Inflammatory macrophage treated with lipopolysaccharide for 1 hour (primary cell): ENCODE measurements at regions not wholly inside any gene's neighbourhood (a gene's known extent, or its start where the extent isn't known, plus 50 kb on each side); places are given as distances from the start of the nearest gene placed in this dataset.
A peak's percentile ranks its signal among the peaks of the same experiment; 100 is the strongest.

Source experiments
- DNase-seq, 2 donors: peaks; one replicate each; pipeline ENCODE4 v3.0.0-alpha.2; 2020 to 2022

DNA sequence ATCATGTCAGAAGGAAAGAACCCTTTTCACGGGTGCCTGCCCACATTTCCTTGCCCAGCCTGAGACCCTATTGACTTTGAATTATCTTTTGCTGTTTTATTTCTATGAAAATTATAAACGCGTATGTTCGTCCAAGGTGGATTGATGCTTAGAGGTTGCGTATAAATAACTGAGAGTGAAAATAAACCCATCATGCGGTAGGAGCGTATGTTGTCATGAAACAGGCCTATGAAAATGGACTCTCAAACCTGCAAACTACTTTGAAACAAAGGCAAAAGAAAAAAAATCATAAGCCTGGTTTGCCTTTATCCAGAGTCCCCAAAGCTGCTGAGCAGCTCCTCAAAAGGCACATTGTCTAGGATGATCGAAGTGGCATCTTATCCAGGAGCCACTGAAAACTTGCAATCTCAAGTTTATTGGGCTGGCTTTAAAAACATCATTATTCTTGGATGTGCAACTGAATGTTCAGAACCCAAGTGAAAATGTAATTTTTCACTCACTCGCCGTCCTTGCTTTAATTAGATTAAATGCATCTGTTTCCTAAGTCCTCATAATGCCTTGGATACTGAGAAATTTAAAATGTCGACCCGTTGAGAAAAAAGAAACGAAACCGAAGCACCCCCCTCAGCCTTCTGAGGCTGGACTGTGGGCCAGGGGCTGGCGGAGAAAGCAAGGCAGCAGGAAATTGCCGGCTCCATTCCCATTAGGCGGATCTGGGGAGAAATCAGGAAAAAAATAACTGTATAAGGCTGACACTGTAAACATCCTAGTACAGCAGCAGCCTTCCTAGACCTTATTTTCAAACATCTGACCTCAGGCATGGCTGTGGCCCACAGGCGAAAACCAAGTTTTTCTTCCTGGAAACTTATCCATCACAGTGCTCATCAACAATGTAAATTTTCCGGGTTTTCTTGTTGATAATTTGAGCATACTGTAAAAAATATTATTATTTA, 82.9 kb upstream of the PPARA start:
- DNase-seq = no peak

DNA sequence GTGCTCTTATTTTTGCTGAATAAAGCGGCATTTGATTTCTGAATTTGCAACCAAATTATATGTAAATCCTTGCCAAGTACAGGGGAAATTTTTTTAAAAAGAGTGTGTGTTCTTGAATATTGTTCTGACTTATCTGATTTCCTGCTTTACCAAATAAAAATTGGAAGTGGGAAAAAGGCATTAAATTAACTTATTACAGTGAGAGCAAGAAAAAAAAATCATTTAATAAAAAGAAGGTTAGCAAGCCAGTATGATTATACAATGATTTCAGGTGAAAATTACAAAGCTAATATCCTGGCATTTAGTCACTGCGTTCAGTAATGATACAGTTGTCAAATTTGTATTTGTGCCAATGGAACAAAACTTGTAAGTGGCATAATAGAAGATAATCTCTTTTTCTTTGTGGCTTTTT, 82.1 kb upstream of the PPARA start:
- no peak for DNase-seq

DNA sequence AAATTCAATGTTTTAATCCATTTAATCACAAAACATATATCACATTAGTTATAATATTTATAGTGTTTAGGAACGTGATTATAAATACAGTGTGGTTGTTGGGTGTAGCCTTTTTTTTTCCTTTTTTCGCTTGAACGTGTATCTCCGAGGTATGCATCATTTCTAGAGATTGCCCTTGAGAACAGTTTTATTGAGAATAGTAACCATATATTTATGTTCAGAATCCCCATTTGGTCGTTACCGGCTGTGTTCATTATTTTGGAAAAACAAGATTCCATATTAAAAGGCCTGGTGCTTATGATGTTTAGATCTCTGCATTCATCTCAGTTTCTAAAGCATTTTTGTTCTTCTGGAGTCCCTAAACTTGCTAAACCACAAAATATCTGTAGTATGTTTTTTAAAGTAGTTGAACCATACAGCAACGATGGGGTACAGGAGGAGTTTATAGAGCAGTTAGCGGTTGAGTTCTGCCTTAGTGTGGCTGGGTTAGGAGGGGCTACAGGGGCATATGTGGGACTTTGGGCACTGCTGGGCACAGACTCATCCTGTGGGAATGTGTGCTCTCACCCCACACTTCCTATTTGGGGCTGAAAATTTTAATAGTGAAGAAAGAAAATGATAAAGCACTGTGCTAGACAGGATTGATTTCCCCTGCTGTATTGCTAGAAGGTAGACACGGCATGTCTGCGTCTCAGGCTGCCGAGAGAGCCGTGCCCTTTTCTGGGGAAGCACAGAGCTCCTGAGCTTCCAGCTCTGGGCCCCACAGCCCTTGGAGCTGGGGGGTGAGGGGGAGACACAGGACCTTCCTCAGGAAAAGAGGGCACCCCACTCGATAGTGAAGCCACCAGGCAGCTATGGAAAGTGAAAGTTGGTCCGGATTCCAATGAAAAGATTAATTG, 81.5 kb upstream of the PPARA start:
- peak in 1 of 2 donors; percentile 27 for DNase-seq

DNA sequence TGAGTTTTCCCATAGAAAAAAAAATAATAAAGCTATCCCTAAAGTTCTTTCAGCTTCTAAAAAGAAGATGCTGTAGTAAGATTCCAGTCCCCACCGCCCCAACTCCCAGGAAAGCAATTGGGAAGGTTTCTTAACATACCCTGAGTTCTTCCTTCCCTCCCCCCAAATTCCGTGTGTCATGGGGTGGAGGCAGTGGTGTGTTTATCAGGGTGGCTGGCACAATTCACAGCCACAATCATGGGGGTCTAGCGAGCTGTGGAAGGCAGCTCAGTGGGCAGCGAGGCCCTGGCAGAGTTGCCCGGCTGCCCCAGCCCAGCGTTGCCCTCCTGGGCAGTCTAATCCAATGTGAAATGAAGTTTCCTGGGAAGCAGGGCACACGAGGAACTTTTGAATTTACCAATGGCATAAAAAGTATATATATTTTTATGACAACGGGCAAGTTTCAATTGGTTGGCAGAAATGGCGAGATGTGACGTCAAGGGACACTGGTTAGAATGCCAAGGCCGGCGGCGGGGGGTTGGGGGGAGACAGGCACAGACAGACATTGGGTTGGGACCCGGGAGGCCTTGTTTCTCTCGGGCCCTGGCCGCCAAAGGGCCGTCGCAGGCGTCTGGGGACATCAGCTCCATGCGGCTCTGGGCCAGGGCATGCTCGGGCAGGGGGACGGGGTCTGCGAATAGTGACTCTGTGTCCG, 80.7 kb upstream of the PPARA start:
- DNase-seq = peak; percentile 71 to 83

DNA sequence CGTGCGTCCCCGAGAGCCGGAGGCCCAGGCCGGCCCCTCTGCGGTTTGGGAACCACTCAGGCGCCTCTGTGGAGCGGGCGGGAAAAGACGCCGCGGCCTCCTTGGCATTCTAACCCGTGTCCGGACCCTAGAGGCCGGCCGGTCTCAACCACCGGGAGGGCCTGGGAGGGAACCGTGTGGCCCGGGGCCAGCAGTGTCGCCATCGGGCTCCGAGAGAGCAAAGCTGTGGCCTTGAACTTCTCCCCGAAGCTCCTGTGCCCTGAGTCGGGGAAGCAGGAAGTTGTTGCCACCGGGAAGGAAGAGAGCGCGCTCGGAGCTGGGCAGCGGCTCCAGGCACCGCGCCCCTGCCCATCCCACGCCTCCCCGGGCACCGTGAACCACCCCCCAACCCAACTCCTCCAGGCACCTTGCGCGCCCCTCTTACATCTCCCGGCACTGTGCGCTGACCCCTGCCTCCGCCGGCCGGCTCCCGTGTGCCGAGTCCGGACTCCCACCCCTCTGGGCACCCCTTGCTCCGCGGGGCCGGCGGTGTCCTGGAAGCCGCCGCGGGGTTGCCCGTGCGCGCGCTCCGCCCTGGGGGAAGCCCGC, 80.0 kb upstream of the PPARA start:
- peak; percentile 67 to 68 for DNase-seq

DNA sequence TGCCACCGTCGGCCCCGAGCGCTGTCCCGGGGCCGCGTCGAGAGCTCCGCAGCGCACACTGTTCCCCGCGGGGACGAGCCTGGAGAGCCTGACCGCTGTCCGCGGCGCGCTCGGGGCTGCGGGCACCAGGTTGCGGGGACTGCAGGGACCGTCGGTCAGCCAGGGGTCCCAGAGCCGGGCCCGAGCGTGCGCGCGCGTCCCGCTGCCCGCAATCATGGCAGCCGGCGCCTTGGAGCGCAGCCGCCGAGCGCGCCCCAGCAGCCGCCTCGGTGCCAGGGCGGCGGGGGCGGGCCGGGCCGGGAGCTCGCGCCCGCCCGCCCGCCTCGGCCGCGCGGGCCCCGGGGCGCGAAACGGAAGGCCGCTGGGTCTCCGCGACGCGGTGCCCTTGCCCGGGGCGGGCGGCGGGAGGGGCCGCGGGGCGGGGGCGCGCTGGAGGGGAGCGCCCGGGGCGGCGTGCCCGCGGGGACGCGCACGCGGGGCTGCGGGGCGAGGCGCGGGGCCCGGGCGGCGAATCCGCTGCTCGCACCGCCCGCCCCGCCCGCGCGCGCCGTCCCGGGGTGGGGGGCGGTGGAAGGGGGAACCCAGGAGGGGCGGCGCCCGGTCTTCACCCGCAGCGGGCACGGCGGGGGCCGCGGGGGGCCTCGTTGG, 79.4 kb upstream of the PPARA start:
- DNase-seq = peak; percentile 42 to 50

DNA sequence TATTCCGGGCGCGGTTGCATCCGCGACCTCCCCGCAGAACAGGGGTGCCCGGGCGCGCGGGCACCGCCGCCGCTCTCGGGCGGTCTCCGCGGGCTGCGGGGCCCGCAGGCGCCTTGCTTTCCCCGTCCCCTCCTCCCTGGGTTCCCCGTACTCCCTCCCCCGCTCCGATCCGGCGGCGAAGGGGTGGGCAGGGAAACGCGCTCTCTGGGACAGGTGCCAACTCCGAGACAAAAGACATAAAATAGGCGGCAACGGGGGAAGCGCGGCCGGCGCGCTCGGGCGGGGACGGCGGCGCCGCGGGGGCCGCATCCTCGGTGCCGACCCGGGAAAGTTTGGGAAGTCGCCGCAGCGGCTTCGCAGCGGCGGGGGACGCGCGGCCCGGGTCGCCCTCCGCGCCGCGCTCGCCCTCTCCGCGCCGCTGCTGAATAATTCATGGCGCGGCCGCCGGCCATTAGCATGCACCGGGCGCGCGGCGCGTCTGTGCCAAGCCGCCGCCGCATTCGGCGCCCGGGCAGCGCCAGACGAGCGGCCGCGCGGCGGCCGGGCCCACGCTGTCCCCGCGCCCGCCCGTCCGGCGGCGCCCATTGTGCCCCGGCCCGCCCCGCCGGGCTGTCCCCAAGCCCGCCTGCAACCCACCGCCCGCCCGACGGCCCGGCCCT, 78.7 kb upstream of the PPARA start:
- peak; percentile 49 to 67 for DNase-seq

DNA sequence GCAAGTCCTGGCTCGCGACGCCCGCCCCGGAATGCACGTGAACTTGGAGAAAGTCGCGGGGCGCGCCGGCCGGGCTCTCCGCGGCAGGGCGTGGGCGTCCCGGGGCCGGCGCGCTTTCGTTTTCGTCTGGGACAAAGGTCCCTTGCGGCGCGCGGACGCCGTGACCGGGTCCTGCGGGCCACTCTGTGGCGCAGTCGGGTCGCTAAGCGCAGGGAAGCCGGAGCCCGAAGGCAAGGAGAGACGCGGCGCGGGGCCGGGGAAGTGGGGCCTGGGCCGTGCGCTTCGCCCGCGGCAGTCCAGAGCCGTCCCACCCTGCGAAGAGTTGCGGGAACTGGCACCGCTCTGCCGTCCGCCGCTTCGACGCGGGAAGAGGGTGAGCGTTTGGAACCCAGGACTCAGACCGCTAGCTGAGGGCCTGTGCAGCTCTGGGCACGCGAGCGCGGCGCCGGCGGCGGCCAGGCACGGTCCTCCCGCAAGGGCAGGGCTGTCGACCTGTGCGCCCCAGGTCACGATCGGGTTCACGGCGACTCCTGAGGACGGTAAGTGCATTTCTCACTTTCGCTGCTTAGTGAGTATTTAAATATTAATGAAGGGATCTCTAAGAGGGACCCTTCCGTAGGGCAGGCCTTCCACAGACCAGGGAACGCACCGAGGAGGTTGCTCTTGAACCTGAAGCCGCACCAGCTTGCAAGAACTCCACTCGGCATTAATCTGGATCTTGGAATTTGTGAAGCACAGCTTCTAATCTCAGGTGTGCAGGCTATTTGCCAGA, 78.0 kb upstream of the PPARA start:
- peak; percentile 82 to 87 for DNase-seq

DNA sequence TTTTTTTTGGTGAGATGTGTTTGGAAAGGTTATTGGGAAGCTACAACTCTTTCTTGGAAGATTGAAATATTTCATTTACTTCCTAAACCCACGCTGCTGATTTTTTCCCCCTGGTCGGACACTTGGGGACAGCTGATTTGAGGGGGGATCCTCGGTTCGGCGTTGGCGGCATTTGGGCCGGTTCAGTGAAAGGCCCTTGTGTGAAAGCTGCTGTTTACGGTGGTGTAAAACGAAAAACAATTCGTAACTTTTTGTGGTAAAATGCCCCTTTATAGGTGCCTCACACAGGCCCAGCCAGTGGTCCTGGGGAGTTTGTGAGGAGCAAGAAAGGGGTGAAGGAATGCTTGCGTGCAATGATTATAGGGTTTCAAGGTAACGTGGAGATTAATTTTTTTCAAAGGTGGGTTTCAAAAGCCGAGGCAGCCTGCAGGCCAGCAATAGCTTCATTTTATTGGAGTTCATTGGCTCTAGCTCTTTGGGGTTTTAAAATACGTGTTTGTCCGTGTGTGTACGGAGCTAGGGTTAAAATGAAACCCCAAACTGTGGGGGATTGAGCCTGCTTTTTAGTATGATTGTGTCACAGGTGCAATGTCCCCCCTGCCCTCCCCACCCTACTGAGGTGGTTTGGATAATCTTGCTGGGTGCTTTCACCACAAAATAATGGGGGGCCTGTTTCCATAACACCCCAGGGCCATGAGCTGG, 77.2 kb upstream of the PPARA start:
- DNase-seq = peak in 1 of 2 donors; percentile 12

DNA sequence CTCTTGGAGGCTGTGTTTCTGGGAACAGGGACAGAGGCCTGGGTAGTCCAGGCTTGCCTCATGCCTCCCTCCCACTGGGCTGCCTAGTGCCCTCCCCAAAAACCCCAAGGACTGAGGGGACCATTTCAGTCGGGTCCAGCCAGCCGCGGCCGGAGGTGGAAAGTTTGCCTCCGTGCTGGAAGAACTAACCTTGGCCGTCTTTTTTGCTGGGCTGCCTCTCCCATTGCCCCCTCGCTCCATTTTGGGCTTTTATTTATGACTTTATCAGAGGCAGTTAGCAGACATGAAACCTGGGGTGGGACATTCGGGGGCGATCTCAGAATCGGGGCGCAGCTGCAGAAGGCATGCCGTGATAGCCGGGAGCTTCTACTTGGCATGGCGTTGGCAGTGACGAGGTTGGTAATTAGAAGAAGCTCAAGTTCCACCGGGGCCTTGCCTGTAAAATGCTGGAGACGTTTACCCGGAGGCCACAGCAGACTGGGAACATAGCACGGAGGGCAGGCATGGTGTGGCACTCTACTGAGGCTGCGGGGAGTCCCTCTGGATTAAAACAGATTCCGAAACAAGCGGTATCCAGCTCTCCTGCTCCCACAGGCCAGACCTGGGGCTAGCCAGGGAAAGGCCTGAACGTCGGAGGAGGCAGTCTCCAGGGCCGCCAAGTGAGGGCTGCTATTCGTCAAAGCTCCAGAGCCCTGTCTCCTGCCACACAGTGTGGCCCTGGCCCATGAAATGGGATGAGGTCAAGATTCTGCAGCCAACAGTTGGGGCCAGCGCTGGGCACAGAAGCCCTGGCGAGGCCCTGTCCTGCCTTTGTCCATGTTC, 76.4 kb upstream of the PPARA start:
- peak; percentile 52 to 75 for DNase-seq

DNA sequence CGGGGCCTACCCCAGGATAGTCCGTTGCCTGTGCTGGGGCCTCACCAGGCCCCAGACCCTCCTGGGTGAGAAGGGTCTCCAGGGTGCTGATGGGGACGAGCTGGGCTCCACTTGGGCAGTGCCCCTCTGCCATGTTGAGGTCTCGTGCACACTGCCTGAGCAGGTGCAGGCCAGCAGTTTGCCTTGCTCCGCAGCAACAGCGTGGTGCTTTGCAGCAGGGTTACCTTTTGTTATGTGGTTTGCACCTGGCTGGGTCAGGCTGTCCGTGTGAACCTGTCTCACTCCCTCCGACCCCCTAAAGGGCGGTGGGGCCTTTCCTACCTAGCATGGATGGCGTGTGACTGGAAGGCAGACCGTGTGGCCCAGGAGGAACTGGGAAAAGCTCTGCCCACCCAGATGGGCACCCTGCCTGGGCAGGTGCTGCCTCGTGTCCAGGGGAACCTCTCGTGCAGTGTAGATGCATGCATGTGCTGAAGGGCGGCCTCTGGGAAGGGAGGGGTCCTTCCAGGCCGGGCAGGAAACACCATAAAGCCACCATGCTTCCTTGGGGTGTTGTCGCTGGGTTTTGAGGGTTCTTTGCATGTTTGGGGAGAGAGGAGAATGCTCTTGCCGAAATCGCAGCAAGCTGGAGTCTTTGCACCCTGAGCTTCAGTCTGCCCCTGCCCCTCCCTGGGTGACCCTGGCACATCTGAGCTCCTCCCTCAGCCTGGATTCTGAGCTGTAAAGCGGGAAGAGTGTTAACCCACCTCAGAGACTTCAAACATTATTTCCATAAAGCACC, 75.4 kb upstream of the PPARA start:
- DNase-seq = no peak

DNA sequence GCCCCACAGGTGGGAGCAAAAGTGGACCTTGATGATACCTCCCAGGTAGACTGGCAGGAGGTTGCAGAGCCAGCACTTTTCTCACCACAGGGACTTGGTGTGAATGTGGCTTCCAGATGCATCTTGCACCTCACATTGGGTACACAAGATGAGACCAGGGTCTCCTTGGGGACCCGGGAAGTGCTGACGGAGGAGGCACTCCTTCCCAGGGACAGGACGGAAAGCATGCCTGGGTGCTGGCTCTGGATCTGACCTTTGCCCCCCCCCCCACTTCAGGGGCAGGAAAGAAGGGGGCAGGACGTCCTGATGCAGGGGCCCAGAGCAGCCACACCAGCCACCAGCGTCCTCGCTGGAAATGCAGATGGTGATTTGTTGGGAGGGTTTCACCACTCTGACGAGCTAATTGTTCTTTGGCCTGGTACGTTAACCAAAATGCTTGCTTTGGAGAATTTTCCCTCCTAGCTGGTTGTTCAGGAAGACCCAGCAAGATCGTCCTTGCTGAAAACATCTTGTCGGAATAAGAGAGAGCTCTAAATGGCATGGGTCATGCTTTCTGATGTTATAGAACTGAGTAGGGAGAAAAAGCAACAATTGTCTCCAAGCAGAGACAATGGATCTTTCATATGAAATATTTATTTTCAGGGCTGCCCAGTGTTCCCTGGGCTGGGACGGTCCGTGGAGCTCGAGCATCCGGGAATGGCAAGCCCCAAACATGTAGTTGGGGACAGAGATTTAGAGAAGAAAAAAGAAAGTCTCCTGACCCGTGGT, 74.4 kb upstream of the PPARA start:
- DNase-seq = no peak

DNA sequence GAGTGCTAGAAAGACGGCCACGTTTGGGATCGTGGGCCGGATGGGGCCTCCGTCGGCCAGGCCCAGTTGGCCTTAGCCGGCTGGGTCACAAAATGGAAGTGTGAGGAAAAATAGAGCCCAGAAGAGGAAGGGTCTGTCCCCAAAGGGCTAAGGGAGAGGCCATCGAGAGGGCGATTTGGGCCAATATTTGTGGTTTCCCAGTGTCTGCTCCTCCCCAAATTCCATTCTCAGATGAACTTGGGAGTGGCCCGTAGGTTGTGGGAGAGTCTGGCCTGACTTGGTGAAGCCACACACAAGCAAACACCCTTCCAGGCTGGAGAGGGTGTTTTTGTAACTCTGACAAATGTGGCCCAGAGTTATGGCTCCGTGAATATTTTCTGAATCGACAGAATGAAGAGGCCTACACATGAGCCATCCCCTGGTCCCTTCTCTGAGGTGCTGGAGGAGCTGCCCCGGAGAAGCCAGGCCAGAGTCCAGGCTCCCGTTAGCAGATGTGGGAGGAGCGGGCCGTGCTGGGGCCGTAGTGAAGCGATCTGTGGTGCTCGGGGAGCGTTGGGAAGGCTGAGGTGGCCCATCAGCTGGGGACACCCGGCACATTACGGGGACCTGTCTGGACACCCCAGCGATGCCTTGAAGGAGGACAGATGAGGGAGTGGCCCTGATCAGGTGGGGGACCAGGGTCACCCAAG, 73.5 kb upstream of the PPARA start:
- DNase-seq = no peak

DNA sequence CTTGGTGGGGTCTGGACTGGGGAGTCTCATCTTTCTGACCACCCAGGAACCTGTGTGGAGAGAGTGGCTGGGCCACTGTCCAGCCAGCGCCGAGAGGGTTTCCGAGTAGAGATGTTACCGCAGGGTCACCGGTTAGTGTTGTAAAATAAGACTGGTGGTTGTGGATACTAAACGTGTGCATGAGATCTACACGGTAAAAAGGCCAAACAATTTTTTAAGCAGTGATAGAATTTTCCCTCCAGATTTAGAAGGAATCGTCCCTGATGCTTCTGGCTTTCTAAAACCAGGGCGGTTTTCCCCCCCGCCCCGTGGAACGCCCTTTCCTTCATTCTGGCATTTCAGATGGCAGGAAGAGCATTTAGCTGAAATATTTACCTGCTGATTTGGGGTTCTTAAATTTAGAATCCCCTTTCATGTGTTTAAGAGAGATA, 72.6 kb upstream of the PPARA start:
- no peak for DNase-seq

DNA sequence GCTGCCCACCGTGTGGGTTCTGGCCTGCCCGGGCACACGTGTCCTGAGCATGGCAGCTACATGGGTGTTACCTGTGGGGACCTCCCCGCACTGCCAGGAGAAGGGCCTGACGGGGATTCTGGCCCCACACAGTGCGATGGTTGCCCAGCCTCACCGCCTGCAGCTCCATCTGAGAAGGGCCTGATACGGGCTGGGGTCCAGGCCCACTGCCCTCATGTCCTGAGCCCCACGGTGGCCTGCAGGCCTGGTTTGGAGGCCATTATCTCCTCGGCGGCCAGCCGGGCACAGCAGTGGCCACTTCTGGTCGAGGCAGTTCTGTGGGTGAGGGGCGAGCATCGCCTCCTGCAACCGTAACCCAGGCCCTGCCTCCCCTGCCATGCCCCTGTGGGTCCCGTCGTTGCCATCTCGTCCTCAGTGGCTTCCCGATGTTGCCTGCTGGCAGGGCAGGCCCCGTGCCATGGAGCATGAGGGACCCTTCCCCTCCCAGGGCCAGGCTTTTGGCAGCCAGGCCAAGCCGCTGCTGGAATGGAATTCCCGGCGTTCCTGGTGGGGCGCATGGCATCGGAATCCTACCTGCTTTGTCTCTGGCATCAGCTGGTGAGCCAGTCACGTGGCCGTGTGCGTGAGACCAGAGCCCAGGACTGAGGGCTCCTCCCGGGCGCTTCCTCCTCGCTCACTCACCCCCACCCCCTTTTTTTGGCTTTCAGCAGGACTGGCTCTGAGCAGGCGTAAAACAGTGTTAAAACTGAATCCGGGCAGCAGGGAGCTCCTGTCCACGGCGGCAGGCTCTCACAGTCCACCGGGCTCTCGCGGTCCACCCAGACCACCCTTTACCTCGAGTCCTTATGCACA, 71.9 kb upstream of the PPARA start:
- DNase-seq = no peak
